DMS79 (cell line): ENCODE measurements at regions not wholly inside any gene's neighbourhood (a gene's known extent, or its start where the extent isn't known, plus 50 kb on each side); places are given as distances from the start of the nearest gene placed in this dataset.
"Not testable (repeated sequence)": the region's sequence is repeated elsewhere in the genome, so short reads cannot be mapped to it uniquely, and the experiment has no call there.

Experiments
- DNase-seq: peaks from one replicate; lab custom pipeline; 2025; lab: John Stamatoyannopoulos, UW

DNA sequence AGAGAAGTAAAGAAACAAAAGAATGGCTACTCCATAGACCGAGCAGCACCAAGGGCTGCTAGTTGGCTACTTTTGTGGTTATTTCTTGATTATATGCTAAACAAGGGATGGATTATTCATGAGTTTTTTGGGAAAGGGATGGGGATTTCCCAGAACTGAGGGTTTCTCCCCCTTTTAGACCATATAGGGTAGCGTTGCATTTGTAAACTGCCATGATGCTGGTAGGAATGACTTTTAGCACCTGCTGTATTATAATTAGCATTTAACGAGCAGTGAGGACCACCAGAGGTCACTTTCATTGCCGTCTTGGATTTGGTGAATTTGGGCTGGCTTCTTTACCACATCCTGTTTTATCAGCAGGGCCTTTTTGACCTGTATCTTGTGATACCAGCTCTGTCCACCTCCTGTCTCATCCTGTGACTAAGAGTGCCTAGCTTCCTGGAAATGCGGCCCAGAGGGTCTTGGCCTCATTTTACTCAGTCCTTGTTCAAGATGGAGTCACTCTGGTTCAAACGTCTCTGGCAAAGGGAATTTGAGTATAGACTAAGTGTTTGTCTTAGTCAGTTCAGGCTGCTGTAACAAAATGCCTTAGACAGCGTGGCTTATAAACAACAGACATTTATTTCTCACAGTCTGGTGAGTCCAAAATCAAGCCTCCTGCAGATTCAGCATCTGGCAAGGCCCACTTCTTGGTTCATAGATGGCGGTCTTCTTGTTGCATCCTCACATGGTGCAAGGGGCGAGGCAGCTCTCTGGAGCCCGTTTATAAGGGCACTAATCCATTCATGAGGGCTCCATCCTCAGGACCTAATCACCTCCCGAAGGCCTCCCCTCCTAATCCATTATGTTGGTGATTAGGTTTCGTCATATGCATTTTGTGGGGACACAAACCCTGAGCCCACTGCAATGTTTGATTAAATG is 348.3 kb upstream of the SFSWAP start:
- DNase-seq = no peak

GRCh38 chr12:131363393-131363792 is 347.5 kb upstream of the SFSWAP start:
- no peak for DNase-seq

- DNase-seq = no peak
These were observed 346.9 kb upstream of the SFSWAP start for GRCh38 chr12:131363841-131364495.

DNA sequence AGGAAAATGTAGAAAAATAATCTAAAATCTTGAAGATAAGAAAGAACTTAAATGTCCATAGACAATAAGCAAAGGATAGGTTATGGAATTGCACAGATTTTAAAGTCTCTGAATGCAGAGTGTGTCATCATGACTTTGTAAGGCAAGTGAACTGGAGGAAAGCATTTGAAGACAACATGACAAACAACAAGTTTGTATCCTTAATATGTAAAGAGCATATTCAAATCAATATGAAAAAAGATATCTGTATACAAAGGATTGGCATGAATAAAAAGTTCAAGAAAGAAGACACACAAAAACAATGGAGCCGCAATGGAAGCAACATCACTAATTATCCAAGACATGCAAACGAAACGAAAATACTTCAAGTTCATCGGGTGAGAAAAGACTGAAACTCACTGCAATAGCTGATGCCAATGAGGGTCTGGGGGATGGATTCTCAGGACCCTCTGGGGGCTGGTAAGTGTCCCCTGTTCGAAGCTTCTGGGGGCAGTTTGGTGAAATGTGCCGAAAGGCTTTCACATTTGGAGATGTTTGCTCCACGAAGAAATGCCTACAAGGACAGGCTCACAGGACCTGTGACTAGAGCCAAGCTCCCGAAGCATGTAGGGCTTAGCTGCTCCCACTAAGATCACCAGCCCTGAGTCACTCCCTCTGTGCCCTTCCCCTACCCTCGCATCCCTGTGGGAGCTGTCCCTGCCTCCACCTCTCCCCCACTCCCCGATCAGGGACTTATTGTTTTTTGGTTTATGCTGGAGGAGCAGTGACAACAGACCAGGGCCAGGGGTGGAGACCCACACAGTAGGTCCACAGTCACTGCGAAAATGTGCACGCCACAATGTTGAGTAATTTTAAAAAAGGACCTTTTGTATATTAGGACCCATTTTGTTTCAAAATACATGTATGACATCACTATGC is 345.7 kb upstream of the SFSWAP start:
- DNase-seq = no peak

DNA sequence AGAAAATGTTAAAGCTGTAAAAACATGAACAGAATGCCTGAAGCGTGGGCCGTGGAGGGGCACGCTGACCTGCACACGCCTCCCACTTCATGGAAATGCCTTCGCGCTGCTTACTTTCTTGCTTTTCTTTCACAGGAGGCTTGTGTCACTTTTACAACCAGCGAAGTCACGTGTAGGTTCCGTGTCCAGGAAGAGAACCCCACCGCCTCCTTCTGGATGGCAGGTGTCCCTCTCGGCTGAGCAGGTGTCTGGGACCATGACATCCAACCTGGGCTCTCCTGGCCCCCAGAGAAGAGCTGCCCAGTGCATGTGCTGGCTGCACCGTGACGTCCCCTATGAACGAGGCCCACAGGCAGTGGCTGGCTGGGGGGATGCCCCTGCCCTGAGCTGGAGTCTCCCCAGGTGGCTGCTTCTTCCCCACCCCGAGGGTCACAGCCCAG is 345.0 kb upstream of the SFSWAP start:
- DNase-seq = no peak

- no peak for DNase-seq
These were observed 344.5 kb upstream of the SFSWAP start for GRCh38 chr12:131366261-131366871.

GRCh38 chr12:131367067-131367982 is 343.6 kb upstream of the SFSWAP start:
- not testable (repeated sequence) for DNase-seq

- DNase-seq = no peak
These were observed 342.8 kb upstream of the SFSWAP start for GRCh38 chr12:131367983-131368667.

DNA sequence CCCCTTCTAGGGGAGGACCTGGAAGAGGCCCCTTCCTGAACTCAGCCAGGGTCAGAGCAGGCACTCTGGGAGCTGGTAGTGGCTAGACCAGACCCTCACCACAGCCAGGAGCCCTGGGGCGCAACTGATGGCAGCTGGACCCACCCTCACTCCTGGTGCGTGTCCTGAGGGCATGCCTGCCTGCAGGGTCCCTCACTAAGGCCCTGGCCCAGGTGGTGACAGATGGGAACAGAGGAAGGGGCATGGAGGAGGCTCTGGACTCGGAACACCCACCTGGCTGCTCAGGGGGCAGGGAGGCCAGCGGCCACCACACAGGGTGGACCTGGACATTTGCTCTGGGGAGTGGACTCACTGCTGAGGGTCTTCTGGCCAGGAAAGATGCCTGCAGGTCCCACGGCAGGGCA is 342.2 kb upstream of the SFSWAP start:
- DNase-seq = no peak

DNA sequence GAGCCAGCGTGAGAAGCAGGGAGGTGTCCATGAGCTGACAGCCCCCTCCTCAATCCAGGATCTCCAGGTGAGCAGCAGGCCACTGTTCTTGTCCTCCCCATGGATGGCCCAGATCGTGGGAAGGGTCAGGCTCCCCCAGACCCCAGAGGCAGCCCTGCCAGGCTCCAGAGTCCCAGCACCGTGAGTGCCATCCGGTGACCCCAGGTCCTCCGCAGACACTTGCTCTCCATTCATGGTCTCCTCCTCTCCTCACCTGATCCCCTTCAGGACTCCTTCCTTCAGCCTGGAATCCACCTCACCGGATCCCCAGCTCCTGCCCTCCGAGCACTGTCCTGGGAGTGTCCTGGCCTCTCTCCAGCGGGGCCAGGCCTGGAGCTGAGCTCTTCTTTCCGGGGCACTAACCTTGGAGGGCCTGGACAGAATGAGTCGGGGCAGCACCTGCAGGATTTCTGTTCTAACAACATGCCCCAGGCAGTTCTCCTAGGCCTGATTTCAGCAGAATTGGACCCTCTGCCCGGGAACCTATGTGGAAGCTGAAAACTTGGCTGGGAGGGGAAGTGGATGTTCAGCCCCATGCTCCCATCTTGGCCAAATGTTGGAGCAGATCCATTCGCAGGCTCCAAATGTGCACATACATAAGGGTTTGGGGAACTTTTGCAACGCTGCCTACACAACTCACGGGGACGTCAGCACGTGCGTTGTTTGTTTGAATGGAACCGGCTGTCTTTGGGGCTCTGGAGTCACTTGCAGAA is 341.6 kb upstream of the SFSWAP start:
- DNase-seq = no peak

- DNase-seq = no peak
These were observed 340.6 kb upstream of the SFSWAP start for GRCh38 chr12:131370321-131370720.

DNA sequence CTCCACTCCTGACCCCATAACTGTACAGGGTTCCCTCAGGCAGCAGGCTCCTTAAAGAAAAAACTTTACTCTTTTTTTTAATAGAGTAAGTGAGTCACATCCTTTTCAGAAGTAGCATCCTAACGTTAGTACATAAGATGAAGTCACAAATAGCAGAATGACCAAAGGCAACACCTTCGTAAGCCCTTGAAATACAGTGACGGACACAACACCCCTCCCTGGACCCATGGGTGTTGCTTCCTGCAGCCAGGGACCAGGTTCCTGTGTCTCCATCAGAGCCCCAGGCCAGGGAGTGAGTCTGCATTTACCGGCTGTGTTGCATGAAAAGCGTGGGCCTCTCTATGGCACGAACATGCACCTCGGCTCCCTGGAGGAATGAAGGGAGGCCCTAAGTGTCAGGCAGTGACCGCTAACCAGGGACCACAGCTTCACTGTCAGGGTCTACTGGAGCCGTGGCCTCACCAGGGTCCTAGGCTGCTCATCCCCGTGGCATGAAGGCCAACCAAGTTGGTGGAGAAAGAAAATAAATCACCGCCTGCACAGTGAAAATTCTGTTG is 340.0 kb upstream of the SFSWAP start:
- DNase-seq = no peak

- DNase-seq = no peak
These were observed 339.3 kb upstream of the SFSWAP start for GRCh38 chr12:131371401-131372170.

- DNase-seq = no peak
These were observed 338.8 kb upstream of the SFSWAP start for GRCh38 chr12:131372171-131372475.

DNA sequence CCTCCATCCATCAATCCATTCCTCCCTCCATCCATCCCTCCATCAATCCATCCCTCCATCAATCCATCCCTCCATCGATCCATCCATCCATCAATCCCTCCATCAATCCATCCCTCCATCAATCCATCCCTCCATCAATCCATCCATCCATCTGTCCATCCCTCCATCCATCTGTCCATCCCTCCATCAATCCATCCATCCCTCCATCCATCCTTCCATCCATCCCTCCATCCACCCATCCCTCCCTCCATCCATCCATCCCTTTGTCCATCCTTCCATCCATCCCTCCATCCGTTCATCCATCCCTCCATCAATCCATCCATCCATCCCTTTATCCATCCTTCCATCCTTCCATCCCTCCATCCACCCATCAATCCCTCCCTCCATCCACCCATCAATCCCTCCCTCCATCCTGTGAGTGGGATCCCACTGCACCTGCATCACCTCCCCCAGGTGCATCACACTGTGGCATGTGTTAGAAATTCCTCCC is 338.1 kb upstream of the SFSWAP start:
- no peak for DNase-seq

DNA sequence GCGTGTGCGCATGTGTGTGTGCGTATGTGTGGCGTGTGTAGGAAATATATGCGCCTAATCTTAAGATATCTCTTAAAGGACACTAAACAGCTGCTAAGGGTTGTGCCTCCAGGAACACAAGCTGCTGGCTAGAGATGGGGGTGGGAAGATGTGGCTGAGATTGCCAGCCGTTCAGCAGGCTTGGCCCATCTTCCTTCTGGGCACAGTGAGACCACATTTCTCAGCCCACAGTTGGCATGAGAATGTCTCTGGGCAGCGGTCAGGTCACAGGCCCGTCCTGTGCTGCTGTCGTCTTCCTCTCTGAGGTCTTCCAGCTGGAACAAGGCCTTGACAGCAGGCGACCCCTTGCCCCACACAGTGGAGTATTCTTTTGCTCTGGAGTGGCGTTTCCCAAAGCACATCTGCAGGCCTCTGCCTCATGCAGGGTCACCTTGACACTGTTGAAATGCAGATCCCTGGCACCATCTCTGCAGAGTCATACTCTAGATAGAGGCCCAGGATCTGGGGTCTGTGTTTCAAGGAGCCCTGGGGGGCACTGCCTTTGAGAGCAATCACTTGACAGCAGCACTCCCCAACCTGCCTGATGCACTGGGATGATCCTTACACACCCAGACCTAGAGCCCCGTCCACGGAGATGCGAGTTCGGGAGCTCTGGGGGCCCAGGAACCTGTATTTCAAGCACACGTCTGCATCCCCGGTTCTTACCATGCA is 335.5 kb upstream of the SFSWAP start:
- no peak for DNase-seq

DNA sequence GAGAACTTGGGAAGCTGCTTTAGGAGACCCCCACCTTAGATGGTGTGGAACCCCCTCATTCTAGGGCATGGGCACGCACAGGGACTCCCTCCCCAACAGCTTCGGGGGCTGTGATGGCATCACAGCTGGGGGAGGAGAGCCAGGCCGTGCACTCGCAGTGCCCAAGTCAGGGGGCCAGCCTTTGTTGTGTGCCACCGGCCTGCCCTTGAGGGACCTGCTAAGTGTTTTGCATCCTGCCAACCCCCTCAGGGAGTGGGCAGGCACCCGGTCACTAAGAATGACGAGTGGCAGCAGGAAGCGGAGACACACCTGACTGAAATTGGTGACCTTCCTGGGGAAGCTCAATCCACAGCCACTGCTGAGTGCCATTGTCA is 334.9 kb upstream of the SFSWAP start:
- DNase-seq = no peak
